K562 (cell line): ENCODE measurements at regions not wholly inside any gene's neighbourhood (a gene's known extent, or its start where the extent isn't known, plus 50 kb on each side); places are given as distances from the start of the nearest gene placed in this dataset.

Source experiments
- ATAC-seq: fragments of 200-7000 bp; cut with Tn5 transposase; 3 replicates; pipeline ENCODE4 v1.9.1; 2020; ENCODE audit warnings: moderate library complexity
- BruUV-seq: library from RNA; stranded (reverse); fragments of 400-500 nt; replicated peaks from 2 replicates; lab custom pipeline; 2021; lab: Mats Ljungman, UMichigan
- CTCF ChIA-PET: fragments of 300-600 bp; formaldehyde crosslinking; extraction: SDS; loops from one replicate; lab custom pipeline; 2021; ENCODE audit warnings: low intra/inter-chr PET ratio; lab: Yijun Ruan, JAX
- POLR2A ChIA-PET: fragments of 300-600, 350-650 bp; sonication (Branson Sonifier 250); formaldehyde crosslinking; extraction: SDS; loops from one replicate; lab custom pipeline; 2021; ENCODE audit warnings: antibody characterized with exemption, inconsistent platforms; lab: Yijun Ruan, JAX
- DNase-seq, 4 experiments: peaks; one replicate each; pipeline versions ENCODE4 v3.0.0 to v3.0.0-alpha.2; 2011 to 2018; ENCODE audit warnings: low spot score in 3 of 4, mixed read lengths in 3 of 4; ENCODE audit errors: extremely low read depth in 1 of 4
- FAIRE-seq: peaks from 2 replicates; lab custom pipeline; 2011; peaks lifted over from hg19 to GRCh38; lab: Jason Lieb, UNC
- H2AFZ ChIP-seq: 2 replicates; pipeline ENCODE4 v1.6.0; 2011; ENCODE audit warnings: low read depth, low read length, control low read depth, inconsistent platforms
- H3K27ac ChIP-seq: fragments of 200-600 bp; 3 replicates; pipeline ENCODE4 v1.8.0; 2011; ENCODE audit warnings: low read depth, mild to moderate bottlenecking, control low read depth, inconsistent platforms, low read length, moderate library complexity, mixed read lengths; ENCODE audit errors: extremely low read depth
- H3K27me3 ChIP-seq, 2 experiments: fragments of 300-600 bp in 1 of 2; 2 replicates in 1 of 2; 3 replicates in 1 of 2; pipeline versions ENCODE4 v1.6.0 to v1.8.0; 2011; ENCODE audit warnings: inconsistent platforms in 2 of 2, low read length in 2 of 2, mild to moderate bottlenecking in 1 of 2, mixed read lengths in 1 of 2, moderate library complexity in 1 of 2; ENCODE audit not compliant: control insufficient read depth in 2 of 2, insufficient read depth in 2 of 2
- H3K36me3 ChIP-seq: fragments of 300-600 bp; 3 replicates; pipeline ENCODE4 v1.8.0; 2011; ENCODE audit warnings: mild to moderate bottlenecking, low read length, inconsistent platforms; ENCODE audit not compliant: control insufficient read depth, insufficient read depth
- H3K4me1 ChIP-seq, 2 experiments: fragments of 200-600 bp in 1 of 2; replicated peaks in 1 of 2; 2 replicates in 1 of 2; 3 replicates in 1 of 2; pipeline versions ENCODE4 v1.5.1 to v1.8.0; 2011; ENCODE audit warnings: inconsistent platforms in 2 of 2, low read length in 2 of 2, mild to moderate bottlenecking in 1 of 2, mixed read lengths in 1 of 2, moderate library complexity in 1 of 2; ENCODE audit not compliant: control insufficient read depth in 2 of 2, insufficient read depth in 2 of 2
- H3K4me2 ChIP-seq: 2 replicates; pipeline ENCODE4 v1.6.1; 2011; ENCODE audit warnings: low read length, control low read depth, inconsistent platforms, mixed read lengths; ENCODE audit not compliant: insufficient read depth
- H3K4me3 ChIP-seq: fragments of 200-600 bp; sonication (generic), shearing (Covaris generic); 2 replicates; pipeline ENCODE4 v1.5.1; 2016; ENCODE audit warnings: control low read depth, inconsistent platforms
- H3K79me2 ChIP-seq: fragments of 200-600 bp; 3 replicates; pipeline ENCODE4 v1.8.0; 2011; ENCODE audit warnings: low read length, inconsistent platforms; ENCODE audit not compliant: control insufficient read depth, insufficient read depth
- H3K9ac ChIP-seq, 2 experiments: 2 replicates each; pipeline versions ENCODE4 v1.6.0 to v1.6.1; 2011; ENCODE audit warnings: low read depth in 2 of 2, low read length in 2 of 2, control low read depth in 1 of 2, inconsistent platforms in 1 of 2, mild to moderate bottlenecking in 1 of 2, mixed read lengths in 1 of 2; ENCODE audit not compliant: insufficient read depth in 1 of 2
- H3K9me1 ChIP-seq: one replicate; pipeline ENCODE4 v1.6.0; 2011; ENCODE audit warnings: inconsistent platforms, mild to moderate bottlenecking, low read length, moderate library complexity; ENCODE audit not compliant: control insufficient read depth, insufficient read depth
- H3K9me3 ChIP-seq: replicated peaks from 2 replicates; pipeline ENCODE4 v1.5.1; 2011; ENCODE audit warnings: low read depth, low read length, inconsistent platforms; ENCODE audit not compliant: control insufficient read depth, insufficient read depth
- H4K20me1 ChIP-seq: replicated peaks from 2 replicates; pipeline ENCODE4 v1.6.1; 2011; ENCODE audit warnings: low read length, inconsistent platforms, mixed read lengths; ENCODE audit not compliant: control insufficient read depth, insufficient read depth
- CBFA2T3 ChIP-seq: fragments of 450-650 bp; IDR thresholded peaks from 2 replicates; pipeline ENCODE4 v1.6.1; 2017
- CC2D1A ChIP-seq: fragments of 450-650 bp; IDR thresholded peaks from 2 replicates; pipeline ENCODE4 v1.6.1; 2017; ENCODE audit warnings: mild to moderate bottlenecking
- EZH2 ChIP-seq: IDR thresholded peaks from 2 replicates; pipeline ENCODE4 v1.6.1; 2012; ENCODE audit warnings: low read depth, mild to moderate bottlenecking, inconsistent platforms, low read length, borderline replicate concordance
- FOXK1 ChIP-seq: sonication (generic); formaldehyde crosslinking; IDR thresholded peaks from 2 replicates; pipeline ENCODE4 v1.8.0; 2022; ENCODE audit warnings: missing genetic modification reagents, mild to moderate bottlenecking, borderline replicate concordance
- MYNN ChIP-seq, 2 experiments: sonication (generic); formaldehyde crosslinking in 1 of 2; IDR thresholded peaks; 2 replicates each; pipeline versions ENCODE4 v1.5.0 to v1.6.1; 2016 to 2020; ENCODE audit warnings: antibody characterized with exemption in 1 of 2, missing genetic modification reagents in 1 of 2
- ZC3H4 ChIP-seq: sonication (generic); formaldehyde crosslinking; IDR thresholded peaks from 2 replicates; pipeline ENCODE4 v1.9.0; 2021; ENCODE audit warnings: missing genetic modification reagents, borderline replicate concordance
- ZZZ3 ChIP-seq: fragments of 450-650 bp; IDR thresholded peaks from 2 replicates; pipeline ENCODE4 v1.6.1; 2016; ENCODE audit warnings: antibody characterized with exemption, mild to moderate bottlenecking, moderate library complexity
- WGBS: fragments of 100-300 bp; shearing (Covaris generic); methylation state at CpG from one replicate; pipeline ENCODE4 v1.1.6; 2016; ENCODE audit warnings: low coverage, mixed read lengths; ENCODE audit not compliant: insufficient coverage; ENCODE audit errors: missing lambda C conversion rate; 5-methylcytosine and 5-hydroxymethylcytosine counted together
- in situ Hi-C: fragments of 300-500 bp; cut with MboI; formaldehyde crosslinking; loops from 4 replicates; pipeline ENCODE4 v1.15.0; 2018; ENCODE audit warnings: inconsistent platforms, mixed read lengths
- intact Hi-C: fragments of 100-400 bp; cut with micrococcal nuclease; formaldehyde crosslinking; loops from 2 replicates; pipeline ENCODE4 v1.14.2; 2022
- TF ChIP-seq, protein P1 (sequence below): IDR thresholded peaks from 3 replicates; pipeline ENCODE4 v1.6.1; 2011; ENCODE audit warnings: borderline replicate concordance, mild to moderate bottlenecking; ENCODE audit not compliant: insufficient read length, insufficient read depth
- TF ChIP-seq, protein P2 (sequence below): fragments of 200-600 bp; sonication (generic); IDR thresholded peaks from one replicate; pipeline ENCODE4 v1.6.1; 2012; ENCODE audit warnings: mild to moderate bottlenecking, low read depth, low read length, inconsistent platforms

DNA sequence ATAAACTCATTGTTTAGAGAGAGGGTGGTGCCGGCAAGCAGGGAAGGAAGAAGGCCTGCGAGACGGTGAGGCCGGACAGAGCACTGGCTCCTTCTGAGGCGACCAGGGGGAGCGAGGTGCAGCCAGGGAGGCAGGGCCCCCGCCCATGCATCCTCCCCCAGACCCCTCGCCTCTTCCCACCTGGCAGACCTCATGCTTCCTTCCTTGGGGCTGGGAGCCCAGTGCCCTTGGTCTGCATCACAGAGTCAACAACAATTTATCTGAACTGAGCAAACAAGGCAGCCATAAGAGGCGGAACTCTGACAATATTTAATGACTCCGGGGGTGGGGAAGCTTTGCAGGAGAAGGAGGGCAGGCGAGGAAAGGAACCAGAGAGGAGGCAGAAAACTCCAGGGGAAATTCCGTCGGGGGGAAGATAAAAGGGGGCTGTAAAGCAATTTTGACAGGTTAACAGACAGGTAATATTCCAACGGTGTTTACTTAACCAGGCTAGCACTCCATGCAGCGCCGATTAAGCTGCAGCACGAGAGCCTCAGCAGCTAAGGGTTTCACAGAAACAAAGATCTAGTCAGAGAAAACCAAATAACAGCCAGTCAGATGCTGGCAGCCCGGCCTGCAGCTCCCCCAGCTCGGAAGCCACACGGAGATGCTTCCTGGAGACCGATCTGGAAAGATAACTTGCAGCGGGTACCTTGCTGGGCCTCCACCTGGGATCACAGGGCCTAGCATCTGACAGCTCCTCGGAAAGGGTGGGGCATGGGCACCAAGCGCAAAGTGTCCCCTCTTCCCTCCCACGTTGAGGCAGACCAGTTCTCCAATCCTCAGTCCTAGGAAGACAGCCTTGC is 398.2 kb downstream of the SOX9 start:
- H3K79me2 ChIP-seq = no peaks in the 10 kb centered on the region
- no peaks in the 10 kb centered on the region for H3K36me3 ChIP-seq
- no peak overlapping the region for H3K9ac ChIP-seq
- H3K9me1 ChIP-seq = peaks cover 2% of the 10 kb centered on the region
- no peak overlapping the region for H3K27ac ChIP-seq
- no peak overlapping the region for H3K4me2 ChIP-seq
- H4K20me1 ChIP-seq = no peaks in the 10 kb centered on the region
- POLR2A ChIA-PET = no interaction called here
- WGBS = 2% methylated on average over 24 of the region's 25 CpGs
- DNase-seq = no peak
- in situ Hi-C loops = no loop called here
- no TSS peak for BruUV-seq
- FAIRE-seq = no peak
- no peak for ATAC-seq
- H2AFZ ChIP-seq = no peak overlapping the region
- CTCF ChIA-PET = no interaction called here
- intact Hi-C loops = no loop called here
- H3K9me3 ChIP-seq = no peaks in the 10 kb centered on the region
- H3K4me1 ChIP-seq = no peaks in the 10 kb centered on the region
- H3K4me3 ChIP-seq = no peak overlapping the region
- peaks cover 0 to 3% of the 10 kb centered on the region in 2 experiments; a peak in 1 of 5 replicates for H3K27me3 ChIP-seq
- TF ChIP-seq EZH2 (no peak), ZC3H4 (CRISPR knock-in tag) (no peak), FOXK1 (CRISPR knock-in tag) (no peak), MYNN (IDR thresholded peaks at IDR 0.05) (no peak), MYNN (CRISPR knock-in tag; IDR thresholded peaks at IDR 0.05) (no peak), ZZZ3 (no peak), CC2D1A (no peak), CBFA2T3 (no peak)
- TF ChIP-seq, protein P1, sequence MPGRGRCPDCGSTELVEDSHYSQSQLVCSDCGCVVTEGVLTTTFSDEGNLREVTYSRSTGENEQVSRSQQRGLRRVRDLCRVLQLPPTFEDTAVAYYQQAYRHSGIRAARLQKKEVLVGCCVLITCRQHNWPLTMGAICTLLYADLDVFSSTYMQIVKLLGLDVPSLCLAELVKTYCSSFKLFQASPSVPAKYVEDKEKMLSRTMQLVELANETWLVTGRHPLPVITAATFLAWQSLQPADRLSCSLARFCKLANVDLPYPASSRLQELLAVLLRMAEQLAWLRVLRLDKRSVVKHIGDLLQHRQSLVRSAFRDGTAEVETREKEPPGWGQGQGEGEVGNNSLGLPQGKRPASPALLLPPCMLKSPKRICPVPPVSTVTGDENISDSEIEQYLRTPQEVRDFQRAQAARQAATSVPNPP = no peak
- TF ChIP-seq, protein P2, sequence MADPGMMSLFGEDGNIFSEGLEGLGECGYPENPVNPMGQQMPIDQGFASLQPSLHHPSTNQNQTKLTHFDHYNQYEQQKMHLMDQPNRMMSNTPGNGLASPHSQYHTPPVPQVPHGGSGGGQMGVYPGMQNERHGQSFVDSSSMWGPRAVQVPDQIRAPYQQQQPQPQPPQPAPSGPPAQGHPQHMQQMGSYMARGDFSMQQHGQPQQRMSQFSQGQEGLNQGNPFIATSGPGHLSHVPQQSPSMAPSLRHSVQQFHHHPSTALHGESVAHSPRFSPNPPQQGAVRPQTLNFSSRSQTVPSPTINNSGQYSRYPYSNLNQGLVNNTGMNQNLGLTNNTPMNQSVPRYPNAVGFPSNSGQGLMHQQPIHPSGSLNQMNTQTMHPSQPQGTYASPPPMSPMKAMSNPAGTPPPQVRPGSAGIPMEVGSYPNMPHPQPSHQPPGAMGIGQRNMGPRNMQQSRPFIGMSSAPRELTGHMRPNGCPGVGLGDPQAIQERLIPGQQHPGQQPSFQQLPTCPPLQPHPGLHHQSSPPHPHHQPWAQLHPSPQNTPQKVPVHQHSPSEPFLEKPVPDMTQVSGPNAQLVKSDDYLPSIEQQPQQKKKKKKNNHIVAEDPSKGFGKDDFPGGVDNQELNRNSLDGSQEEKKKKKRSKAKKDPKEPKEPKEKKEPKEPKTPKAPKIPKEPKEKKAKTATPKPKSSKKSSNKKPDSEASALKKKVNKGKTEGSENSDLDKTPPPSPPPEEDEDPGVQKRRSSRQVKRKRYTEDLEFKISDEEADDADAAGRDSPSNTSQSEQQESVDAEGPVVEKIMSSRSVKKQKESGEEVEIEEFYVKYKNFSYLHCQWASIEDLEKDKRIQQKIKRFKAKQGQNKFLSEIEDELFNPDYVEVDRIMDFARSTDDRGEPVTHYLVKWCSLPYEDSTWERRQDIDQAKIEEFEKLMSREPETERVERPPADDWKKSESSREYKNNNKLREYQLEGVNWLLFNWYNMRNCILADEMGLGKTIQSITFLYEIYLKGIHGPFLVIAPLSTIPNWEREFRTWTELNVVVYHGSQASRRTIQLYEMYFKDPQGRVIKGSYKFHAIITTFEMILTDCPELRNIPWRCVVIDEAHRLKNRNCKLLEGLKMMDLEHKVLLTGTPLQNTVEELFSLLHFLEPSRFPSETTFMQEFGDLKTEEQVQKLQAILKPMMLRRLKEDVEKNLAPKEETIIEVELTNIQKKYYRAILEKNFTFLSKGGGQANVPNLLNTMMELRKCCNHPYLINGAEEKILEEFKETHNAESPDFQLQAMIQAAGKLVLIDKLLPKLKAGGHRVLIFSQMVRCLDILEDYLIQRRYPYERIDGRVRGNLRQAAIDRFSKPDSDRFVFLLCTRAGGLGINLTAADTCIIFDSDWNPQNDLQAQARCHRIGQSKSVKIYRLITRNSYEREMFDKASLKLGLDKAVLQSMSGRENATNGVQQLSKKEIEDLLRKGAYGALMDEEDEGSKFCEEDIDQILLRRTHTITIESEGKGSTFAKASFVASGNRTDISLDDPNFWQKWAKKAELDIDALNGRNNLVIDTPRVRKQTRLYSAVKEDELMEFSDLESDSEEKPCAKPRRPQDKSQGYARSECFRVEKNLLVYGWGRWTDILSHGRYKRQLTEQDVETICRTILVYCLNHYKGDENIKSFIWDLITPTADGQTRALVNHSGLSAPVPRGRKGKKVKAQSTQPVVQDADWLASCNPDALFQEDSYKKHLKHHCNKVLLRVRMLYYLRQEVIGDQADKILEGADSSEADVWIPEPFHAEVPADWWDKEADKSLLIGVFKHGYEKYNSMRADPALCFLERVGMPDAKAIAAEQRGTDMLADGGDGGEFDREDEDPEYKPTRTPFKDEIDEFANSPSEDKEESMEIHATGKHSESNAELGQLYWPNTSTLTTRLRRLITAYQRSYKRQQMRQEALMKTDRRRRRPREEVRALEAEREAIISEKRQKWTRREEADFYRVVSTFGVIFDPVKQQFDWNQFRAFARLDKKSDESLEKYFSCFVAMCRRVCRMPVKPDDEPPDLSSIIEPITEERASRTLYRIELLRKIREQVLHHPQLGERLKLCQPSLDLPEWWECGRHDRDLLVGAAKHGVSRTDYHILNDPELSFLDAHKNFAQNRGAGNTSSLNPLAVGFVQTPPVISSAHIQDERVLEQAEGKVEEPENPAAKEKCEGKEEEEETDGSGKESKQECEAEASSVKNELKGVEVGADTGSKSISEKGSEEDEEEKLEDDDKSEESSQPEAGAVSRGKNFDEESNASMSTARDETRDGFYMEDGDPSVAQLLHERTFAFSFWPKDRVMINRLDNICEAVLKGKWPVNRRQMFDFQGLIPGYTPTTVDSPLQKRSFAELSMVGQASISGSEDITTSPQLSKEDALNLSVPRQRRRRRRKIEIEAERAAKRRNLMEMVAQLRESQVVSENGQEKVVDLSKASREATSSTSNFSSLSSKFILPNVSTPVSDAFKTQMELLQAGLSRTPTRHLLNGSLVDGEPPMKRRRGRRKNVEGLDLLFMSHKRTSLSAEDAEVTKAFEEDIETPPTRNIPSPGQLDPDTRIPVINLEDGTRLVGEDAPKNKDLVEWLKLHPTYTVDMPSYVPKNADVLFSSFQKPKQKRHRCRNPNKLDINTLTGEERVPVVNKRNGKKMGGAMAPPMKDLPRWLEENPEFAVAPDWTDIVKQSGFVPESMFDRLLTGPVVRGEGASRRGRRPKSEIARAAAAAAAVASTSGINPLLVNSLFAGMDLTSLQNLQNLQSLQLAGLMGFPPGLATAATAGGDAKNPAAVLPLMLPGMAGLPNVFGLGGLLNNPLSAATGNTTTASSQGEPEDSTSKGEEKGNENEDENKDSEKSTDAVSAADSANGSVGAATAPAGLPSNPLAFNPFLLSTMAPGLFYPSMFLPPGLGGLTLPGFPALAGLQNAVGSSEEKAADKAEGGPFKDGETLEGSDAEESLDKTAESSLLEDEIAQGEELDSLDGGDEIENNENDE = no peak
